ENCODE measurements at regions not wholly inside any gene's neighbourhood (a gene's known extent, or its start where the extent isn't known, plus 50 kb on each side); places are given as distances from the start of the nearest gene placed in this dataset.

GRCh38 chr2:164429354-164429753 is 191.9 kb downstream of the GRB14 start:
- Histone ChIP-seq H3K27ac (no peak overlapping the region), H3K4me1 (no peaks in the 10 kb centered on the region), H3K27me3 (no peaks in the 10 kb centered on the region), H3K36me3 (no peaks in the 10 kb centered on the region), H3K4me3 (no peak overlapping the region), H3K9me3 (no peaks in the 10 kb centered on the region)
- DNase-seq (ENCODE audit: extremely low spot score in 2 of 2): no peak
- intact Hi-C loops (cut with DNase I): no loop called here
- TF ChIP-seq CTCF (IDR thresholded peaks at IDR 0.05) (no peak), POLR2AphosphoS5 (IDR thresholded peaks at IDR 0.05; ENCODE audit: insufficient read depth in 1 of 2, low read depth in 1 of 2) (no peak), POLR2A (IDR thresholded peaks at IDR 0.05) (no peak)

- Histone ChIP-seq H3K27me3 (no peaks in the 10 kb centered on the region), H3K27ac (no peak overlapping the region), H3K9me3 (no peaks in the 10 kb centered on the region), H3K4me1 (no peaks in the 10 kb centered on the region), H3K4me3 (no peak overlapping the region), H3K36me3 (no peaks in the 10 kb centered on the region)
- DNase-seq (ENCODE audit: extremely low spot score in 2 of 2): no peak
- intact Hi-C loops (cut with DNase I): no loop called here
- no peak for TF ChIP-seq POLR2AphosphoS5 (IDR thresholded peaks at IDR 0.05; ENCODE audit: insufficient read depth in 1 of 2, low read depth in 1 of 2)
- TF ChIP-seq CTCF (IDR thresholded peaks at IDR 0.05): no peak
- TF ChIP-seq POLR2A (IDR thresholded peaks at IDR 0.05): no peak
These were observed 194.2 kb downstream of the GRB14 start for GRCh38 chr2:164427111-164427510.

GRCh38 chr2:164420787-164421186 is 200.5 kb downstream of the GRB14 start:
- no peaks in the 10 kb centered on the region for H3K4me1 ChIP-seq
- no peak for DNase-seq (ENCODE audit: extremely low spot score in 2 of 2)
- H3K27me3 ChIP-seq: no peaks in the 10 kb centered on the region
- no peak overlapping the region for H3K27ac ChIP-seq
- intact Hi-C loops (cut with DNase I): no loop called here
- no peaks in the 10 kb centered on the region for H3K36me3 ChIP-seq
- H3K9me3 ChIP-seq: no peaks in the 10 kb centered on the region
- H3K4me3 ChIP-seq: no peak overlapping the region
- TF ChIP-seq POLR2AphosphoS5 (IDR thresholded peaks at IDR 0.05; ENCODE audit: insufficient read depth in 1 of 2, low read depth in 1 of 2) (no peak), POLR2A (IDR thresholded peaks at IDR 0.05) (no peak), CTCF (IDR thresholded peaks at IDR 0.05) (no peak)

GRCh38 chr2:164412831-164413230 is 208.5 kb downstream of the GRB14 start:
- Histone ChIP-seq H3K36me3 (no peaks in the 10 kb centered on the region), H3K4me3 (no peak overlapping the region), H3K9me3 (no peaks in the 10 kb centered on the region), H3K27me3 (no peaks in the 10 kb centered on the region), H3K27ac (no peak overlapping the region), H3K4me1 (no peaks in the 10 kb centered on the region)
- TF ChIP-seq POLR2AphosphoS5 (IDR thresholded peaks at IDR 0.05; ENCODE audit: insufficient read depth in 1 of 2, low read depth in 1 of 2): no peak
- no peak for TF ChIP-seq POLR2A (IDR thresholded peaks at IDR 0.05)
- TF ChIP-seq CTCF (IDR thresholded peaks at IDR 0.05): no peak
- intact Hi-C loops (cut with DNase I): no loop called here
- no peak for DNase-seq (ENCODE audit: extremely low spot score in 2 of 2)

- Histone ChIP-seq H3K9me3 (no peaks in the 10 kb centered on the region), H3K4me1 (no peaks in the 10 kb centered on the region), H3K36me3 (no peaks in the 10 kb centered on the region), H3K27me3 (no peaks in the 10 kb centered on the region), H3K27ac (no peak overlapping the region), H3K4me3 (no peak overlapping the region)
- TF ChIP-seq POLR2A (IDR thresholded peaks at IDR 0.05): no peak
- TF ChIP-seq CTCF (IDR thresholded peaks at IDR 0.05): no peak
- no peak for TF ChIP-seq POLR2AphosphoS5 (IDR thresholded peaks at IDR 0.05; ENCODE audit: insufficient read depth in 1 of 2, low read depth in 1 of 2)
- no peak for DNase-seq (ENCODE audit: extremely low spot score in 2 of 2)
- intact Hi-C loops (cut with DNase I): no loop called here
These were observed 231.9 kb downstream of the GRB14 start for GRCh38 chr2:164389411-164389810.

All from vagina (tissue), 2 donors.